NCI-H2081 (cell line): ENCODE measurements at regions not wholly inside any gene's neighbourhood (a gene's known extent, or its start where the extent isn't known, plus 50 kb on each side); places are given as distances from the start of the nearest gene placed in this dataset.

Experiments used
- DNase-seq, 2 experiments: peaks; one replicate each; lab custom pipeline; 2025; lab: John Stamatoyannopoulos, UW

- DNase-seq = no peak
These were observed 332.2 kb downstream of the PRELID2 start for GRCh38 chr5:145502906-145503305.

- no peak for DNase-seq
These were observed 334.4 kb downstream of the PRELID2 start for GRCh38 chr5:145500710-145501109.

DNA sequence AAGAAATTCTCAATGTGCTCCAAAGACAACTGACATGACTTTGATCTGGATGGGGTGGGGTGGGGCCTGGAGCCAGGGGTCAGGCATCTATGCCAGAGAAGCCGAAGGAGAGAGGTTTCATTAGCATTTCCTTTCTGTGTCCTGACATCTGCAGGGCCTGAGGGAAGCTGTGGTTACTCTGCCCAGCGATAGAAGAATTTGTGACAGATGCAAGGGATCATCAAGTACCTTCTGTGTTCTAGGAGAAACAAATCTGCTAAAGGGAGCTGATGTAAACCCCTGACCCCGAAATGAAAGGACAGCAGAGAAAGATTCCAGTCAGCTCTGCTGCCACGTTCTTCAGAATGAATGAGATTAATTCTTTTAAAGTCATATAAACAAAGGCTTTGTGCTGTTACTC lies 335.7 kb downstream of the PRELID2 start:
- DNase-seq = no peak

GRCh38 chr5:145497052-145497451 lies 338.1 kb downstream of the PRELID2 start:
- no peak for DNase-seq

- no peak for DNase-seq
These were observed 339.4 kb downstream of the PRELID2 start for GRCh38 chr5:145495741-145496140.

DNA sequence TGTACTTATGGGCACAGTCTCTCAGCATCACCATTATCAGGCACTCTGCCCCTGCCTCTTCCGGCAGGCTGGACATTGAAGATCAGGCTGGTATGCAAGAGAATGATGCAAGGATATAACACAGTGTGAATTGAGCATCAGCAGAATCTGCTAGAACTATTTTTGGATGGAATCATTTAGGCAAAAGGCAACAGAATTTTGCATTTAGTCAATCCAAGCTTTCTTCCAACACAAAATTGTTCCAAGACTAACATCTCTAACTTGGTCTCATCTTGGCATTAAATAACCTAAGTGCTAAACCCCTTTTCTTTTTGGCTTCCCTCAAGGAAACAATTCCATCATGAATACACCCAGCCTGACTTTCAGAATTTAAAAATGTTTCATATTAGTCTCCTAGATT lies 339.9 kb downstream of the PRELID2 start:
- DNase-seq = no peak

GRCh38 chr5:145493435-145493834 lies 341.7 kb downstream of the PRELID2 start:
- DNase-seq = no peak

DNA sequence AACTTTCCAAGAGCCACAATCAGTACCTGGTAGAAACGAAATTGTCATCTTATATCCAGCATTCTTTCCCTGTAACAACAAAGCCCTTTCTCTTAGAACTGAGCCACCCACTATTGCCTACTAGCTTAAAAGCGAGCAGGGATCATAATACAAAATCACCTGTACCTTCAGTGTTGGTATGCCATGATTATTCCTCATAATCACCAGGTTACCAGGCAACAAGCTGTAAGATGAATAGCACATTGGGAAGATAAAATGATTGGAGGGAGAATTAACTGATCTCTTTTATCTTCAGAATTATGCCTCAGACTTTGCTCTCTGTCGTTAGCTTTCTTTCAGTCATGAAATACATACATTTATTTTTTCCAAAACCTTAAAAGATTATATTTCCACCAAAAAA lies 345.6 kb downstream of the PRELID2 start:
- no peak for DNase-seq

DNA sequence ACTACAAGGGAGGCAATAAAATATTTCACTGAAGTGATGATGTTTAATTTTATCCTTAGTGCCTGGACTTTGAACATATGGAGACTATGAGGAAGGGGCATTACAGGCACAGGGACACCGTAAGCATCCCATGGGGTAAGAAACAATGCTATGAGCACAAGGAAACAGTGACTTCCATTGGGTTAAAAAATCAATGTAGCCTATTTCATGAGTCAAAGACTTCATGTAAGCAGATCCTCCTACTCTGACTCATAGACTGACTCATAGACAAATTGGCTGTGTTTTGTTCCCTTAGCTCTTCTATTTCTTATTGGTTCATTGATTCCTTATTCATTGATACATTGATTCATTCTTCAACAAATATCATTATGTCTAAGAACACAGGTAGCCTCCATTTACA lies 351.0 kb downstream of the PRELID2 start:
- no peak for DNase-seq

DNA sequence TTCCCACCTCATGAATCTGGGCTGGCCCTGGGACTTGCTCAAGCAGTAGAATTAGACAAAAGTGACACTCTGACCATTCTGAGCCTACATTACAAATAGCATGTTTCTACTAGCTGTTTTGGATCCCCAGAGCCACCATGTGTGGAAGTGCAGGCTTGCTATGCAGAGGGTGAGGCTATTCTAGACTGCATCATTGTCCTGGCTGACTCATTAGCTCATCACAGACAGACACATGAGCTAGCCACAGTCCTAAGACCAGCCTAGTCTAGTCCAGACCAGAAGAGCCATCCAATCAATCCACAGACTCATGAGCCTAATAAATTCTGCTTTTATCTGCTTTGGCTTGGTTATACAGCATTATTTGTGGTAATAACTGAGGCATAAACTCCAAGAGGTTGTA lies 351.9 kb downstream of the PRELID2 start:
- DNase-seq = no peak

DNA sequence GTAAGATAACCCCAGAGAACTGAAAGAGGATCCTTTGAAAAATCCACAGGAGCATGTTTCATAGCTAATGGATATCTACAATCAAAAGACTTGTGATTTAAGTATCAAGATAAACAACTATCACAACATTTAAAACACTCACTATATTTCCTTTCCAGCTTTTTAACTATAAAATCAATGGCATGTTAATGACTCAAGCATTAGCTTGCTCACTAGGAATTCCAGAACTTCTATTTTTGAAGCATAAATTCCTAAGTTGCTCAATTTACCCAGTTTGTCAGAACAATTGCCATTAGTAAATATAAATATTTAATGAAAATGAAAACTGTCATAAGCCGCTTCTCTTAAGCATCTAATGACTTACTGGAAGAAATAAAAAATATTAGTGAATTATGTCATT lies 355.3 kb downstream of the PRELID2 start:
- no peak for DNase-seq

DNA sequence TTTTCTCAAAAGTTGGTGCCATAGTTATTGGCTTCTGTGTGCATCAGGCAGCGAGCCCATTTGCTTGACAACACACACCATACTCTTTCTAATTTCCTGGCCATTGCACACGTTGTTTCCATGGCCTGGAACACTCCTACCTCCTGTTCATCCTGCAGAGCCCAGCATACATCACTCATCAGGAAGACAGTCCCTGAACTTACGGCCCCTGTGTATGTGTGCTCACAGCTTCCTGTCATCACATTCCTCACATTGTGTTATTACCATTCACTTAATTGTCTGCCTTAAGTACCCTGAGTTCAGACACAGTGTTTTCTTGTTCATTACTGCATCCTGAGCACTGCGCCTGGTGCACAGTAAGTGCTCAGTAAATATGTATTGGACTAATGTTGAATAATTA lies 355.9 kb downstream of the PRELID2 start:
- no peak for DNase-seq

DNA sequence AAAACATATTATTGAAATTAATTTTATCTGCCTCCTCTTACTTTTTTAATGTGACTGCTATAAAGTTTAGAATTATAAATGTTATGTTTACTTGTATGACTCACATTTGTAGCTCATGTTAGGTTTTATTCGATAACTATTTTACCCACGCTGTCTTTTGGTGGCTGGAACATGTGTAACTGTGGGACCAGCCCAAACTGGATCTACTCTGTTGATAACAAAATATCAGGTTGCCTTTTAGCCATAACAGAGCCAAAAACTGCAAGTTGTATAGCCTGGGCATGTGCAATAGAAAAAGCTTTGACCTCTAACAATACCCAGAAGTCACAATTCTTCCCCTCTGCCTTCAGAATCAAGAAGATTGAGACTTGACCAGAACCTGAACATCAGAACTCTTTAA lies 356.5 kb downstream of the PRELID2 start:
- DNase-seq = no peak

DNA sequence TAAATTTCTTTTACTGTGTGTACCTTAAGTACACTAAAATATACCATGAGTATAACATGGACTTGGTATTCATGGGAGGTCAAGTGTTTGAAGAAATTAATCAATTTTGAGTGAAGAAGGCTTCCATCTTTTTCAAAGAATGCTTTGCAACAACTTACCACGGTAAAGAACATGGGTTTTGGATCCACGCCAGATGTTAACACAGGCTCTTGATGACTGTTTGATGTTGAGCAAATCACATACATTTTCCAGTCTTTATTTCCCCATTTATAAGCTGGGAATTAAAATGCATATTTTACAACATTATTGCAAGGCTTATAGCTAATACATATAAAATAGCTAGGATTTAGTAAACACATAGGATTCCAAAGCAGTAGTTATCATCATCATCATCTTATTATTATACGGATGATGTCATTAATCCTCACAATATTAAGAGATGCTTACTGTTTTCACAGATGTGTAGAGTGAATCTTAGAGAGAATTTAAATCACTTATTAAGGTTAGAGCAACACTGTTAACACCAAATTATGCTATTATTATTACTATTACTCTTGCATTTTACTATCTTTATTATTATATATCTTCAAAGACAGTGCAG lies 362.0 kb downstream of the PRELID2 start:
- no peak for DNase-seq

GRCh38 chr5:145471831-145472612 lies 363.1 kb downstream of the PRELID2 start:
- DNase-seq = no peak

- DNase-seq = no peak
These were observed 364.1 kb downstream of the PRELID2 start for GRCh38 chr5:145471026-145471425.

- DNase-seq = no peak
These were observed 364.7 kb downstream of the PRELID2 start for GRCh38 chr5:145470396-145470979.

DNA sequence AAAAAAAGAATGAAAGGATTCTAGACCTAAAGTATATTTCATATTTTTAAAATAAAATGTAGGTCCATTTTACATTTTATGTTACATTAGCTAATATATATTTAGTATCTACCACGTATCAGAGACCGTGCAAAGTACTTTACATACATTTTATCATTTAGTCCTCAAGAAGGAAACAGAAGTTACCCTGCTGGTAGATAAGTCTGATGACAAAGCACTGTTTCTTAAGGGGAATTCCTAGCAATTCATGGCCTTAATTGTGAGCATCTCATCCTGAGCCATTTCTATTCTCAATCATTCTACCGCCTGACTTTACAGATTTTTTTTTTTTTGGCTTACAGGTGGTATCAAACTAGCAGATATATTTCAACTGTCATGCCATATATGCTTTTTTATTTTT lies 367.7 kb downstream of the PRELID2 start:
- no peak for DNase-seq

- no peak for DNase-seq
These were observed 368.6 kb downstream of the PRELID2 start for GRCh38 chr5:145466533-145466932.

DNA sequence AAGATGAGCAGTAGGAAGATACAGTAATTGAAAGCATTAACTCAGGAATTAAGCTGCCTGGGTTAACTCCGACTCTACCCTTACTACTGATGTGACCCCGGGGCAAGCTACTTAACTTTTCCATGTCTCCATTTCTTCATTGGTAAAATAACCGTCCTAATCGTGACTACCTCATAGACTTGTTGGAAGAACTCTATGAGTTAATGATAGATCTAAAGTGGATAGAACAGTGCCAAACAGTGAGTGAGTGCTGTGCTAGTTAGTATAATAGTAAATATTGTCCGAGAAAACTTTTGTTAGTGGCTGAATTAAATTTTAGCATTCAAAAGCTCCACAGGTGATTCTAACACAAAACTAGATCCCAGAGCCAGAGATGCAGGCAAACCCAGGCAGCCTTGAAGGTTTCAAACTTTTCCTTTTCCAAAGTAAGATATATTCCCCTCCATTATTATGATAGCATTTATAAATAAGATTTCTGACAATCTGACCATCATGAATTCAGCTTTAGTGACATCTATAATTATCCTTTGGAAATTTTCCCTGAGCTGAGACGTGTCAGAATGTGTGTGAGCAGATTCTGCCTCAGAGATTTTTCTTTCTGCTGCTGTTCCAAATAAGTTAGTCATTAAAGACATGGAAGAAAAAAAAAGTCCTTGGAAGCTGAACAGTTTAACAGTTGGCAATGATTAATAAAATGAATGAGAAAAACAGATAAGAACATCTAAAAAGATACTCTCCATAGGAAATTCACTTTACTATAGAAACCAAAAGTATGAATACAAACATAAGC lies 369.5 kb downstream of the PRELID2 start:
- no peak for DNase-seq

- DNase-seq = no peak
These were observed 371.0 kb downstream of the PRELID2 start for GRCh38 chr5:145464171-145464570.

GRCh38 chr5:145463634-145464033 lies 371.5 kb downstream of the PRELID2 start:
- DNase-seq = no peak

DNA sequence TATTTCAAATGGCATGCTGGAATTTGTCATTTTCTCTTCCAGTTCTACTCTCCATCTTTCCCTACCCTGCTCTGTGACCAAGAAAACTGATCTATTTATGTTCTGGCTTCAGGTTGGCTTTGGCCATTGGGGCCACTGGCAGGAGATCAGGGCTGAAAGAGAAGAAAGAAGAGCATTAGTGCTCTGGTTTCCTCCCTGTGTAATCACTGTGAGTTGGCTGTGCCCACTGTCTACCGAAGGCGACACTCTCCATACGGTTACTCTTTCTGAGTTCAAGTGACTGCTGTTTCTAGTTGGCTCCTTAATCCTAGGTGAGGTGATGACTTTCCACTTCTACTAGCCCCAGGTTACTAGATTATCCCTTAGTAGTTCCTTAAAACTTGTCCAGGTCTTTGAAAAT lies 372.6 kb downstream of the PRELID2 start:
- DNase-seq = no peak
